GM23338 (cell line): ENCODE measurements at regions not wholly inside any gene's neighbourhood (a gene's known extent, or its start where the extent isn't known, plus 50 kb on each side); places are given as distances from the start of the nearest gene placed in this dataset.

Experiments
- ATAC-seq: fragments of 200-7000 bp; cut with Tn5 transposase; 3 replicates; pipeline ENCODE4 v1.9.1; 2020
- DNase-seq: peaks from one replicate; pipeline ENCODE4 v3.0.0-alpha.2; 2015; ENCODE audit warnings: low spot score
- H2AFZ ChIP-seq: fragments of 200-600 bp; sonication (generic); 2 replicates; pipeline ENCODE4 v1.8.0; 2016; ENCODE audit warnings: antibody characterized with exemption, mild to moderate bottlenecking, moderate library complexity
- H3F3A ChIP-seq: fragments of 200-600 bp; sonication (generic); replicated peaks from 2 replicates; pipeline ENCODE4 v1.8.0; 2017; ENCODE audit warnings: antibody characterized with exemption, mixed run types, low read depth
- H3K27ac ChIP-seq: fragments of 200-600 bp; sonication (generic); 2 replicates; pipeline ENCODE4 v1.6.1; 2016; ENCODE audit warnings: low read depth
- H3K27me3 ChIP-seq: fragments of 200-600 bp; sonication (generic); 2 replicates; pipeline ENCODE4 v1.8.0; 2016; ENCODE audit warnings: mild to moderate bottlenecking, mixed run types, moderate library complexity; ENCODE audit not compliant: insufficient read depth
- H3K36me3 ChIP-seq: fragments of 200-600 bp; sonication (generic); 2 replicates; pipeline ENCODE4 v1.8.0; 2016; ENCODE audit warnings: mild to moderate bottlenecking; ENCODE audit not compliant: insufficient read depth
- H3K4me1 ChIP-seq: fragments of 200-600 bp; sonication (generic); 2 replicates; pipeline ENCODE4 v1.8.0; 2016; ENCODE audit warnings: mild to moderate bottlenecking, moderate library complexity; ENCODE audit not compliant: insufficient read depth
- H3K4me2 ChIP-seq: fragments of 200-600 bp; sonication (generic); 2 replicates; pipeline ENCODE4 v1.7.1; 2017; ENCODE audit warnings: mixed run types
- H3K4me3 ChIP-seq: fragments of 200-600 bp; sonication (generic); 2 replicates; pipeline ENCODE4 v1.6.1; 2016; ENCODE audit warnings: mixed run types
- H3K79me2 ChIP-seq: fragments of 200-600 bp; sonication (generic); replicated peaks from 2 replicates; pipeline ENCODE4 v1.8.0; 2017; ENCODE audit warnings: mild to moderate bottlenecking; ENCODE audit not compliant: insufficient read depth
- H3K9me2 ChIP-seq: fragments of 200-600 bp; sonication (generic); 2 replicates; pipeline ENCODE4 v1.8.0; 2017; ENCODE audit not compliant: insufficient read depth
- H4K20me1 ChIP-seq: fragments of 200-600 bp; sonication (generic); replicated peaks from 2 replicates; pipeline ENCODE4 v1.8.0; 2017; ENCODE audit warnings: mild to moderate bottlenecking; ENCODE audit not compliant: insufficient read depth
- H3K27ac Mint-ChIP-seq: 2 replicates; pipeline ENCODE4 v1.8.0; 2020; ENCODE audit warnings: inconsistent platforms, mild to moderate bottlenecking, moderate library complexity, mixed read lengths
- H3K27me3 Mint-ChIP-seq: 3 replicates; pipeline ENCODE4 v1.8.0; 2022; ENCODE audit warnings: low read depth, mild to moderate bottlenecking, moderate library complexity, mixed read lengths, inconsistent platforms; ENCODE audit not compliant: insufficient read depth, poor library complexity
- H3K36me3 Mint-ChIP-seq: 3 replicates; pipeline ENCODE4 v1.8.0; 2021; ENCODE audit warnings: low read depth, mild to moderate bottlenecking, inconsistent platforms, moderate library complexity, mixed read lengths
- H3K4me1 Mint-ChIP-seq: 3 replicates; pipeline ENCODE4 v1.8.0; 2020; ENCODE audit warnings: mild to moderate bottlenecking, inconsistent platforms, mixed read lengths
- H3K4me3 Mint-ChIP-seq: 3 replicates; pipeline ENCODE4 v1.8.0; 2021; ENCODE audit warnings: moderate library complexity, mild to moderate bottlenecking, inconsistent platforms, mixed read lengths
- H3K9me3 Mint-ChIP-seq: 3 replicates; pipeline ENCODE4 v1.8.0; 2020; ENCODE audit warnings: moderate library complexity, mild to moderate bottlenecking, inconsistent platforms, mixed read lengths
- CREB1 ChIP-seq: fragments of 250-450 bp; sonication (Bioruptor Pico); IDR thresholded peaks from 2 replicates; pipeline ENCODE4 v1.5.0; 2020; ENCODE audit warnings: low read depth, mild to moderate bottlenecking, moderate library complexity
- EZH2 ChIP-seq: fragments of 200-600 bp; sonication (generic); IDR thresholded peaks from one replicate; pipeline ENCODE4 v1.8.0; 2017; ENCODE audit warnings: antibody characterized with exemption, mild to moderate bottlenecking, low read depth; ENCODE audit not compliant: unreplicated experiment
- EZH2phosphoT487 ChIP-seq: fragments of 200-600 bp; sonication (generic); IDR thresholded peaks from one replicate; pipeline ENCODE4 v1.8.1; 2018; ENCODE audit warnings: antibody characterized with exemption; ENCODE audit not compliant: unreplicated experiment
- JUNB ChIP-seq: IDR thresholded peaks from one replicate; pipeline ENCODE4 v1.6.1; 2016; ENCODE audit warnings: antibody characterized with exemption; ENCODE audit not compliant: unreplicated experiment
- NANOG ChIP-seq: IDR thresholded peaks from 2 replicates; pipeline ENCODE4 v1.6.1; 2016; ENCODE audit warnings: antibody characterized with exemption, borderline replicate concordance
- POLR2AphosphoS5 ChIP-seq: IDR thresholded peaks from 2 replicates; pipeline ENCODE4 v1.6.1; 2016; ENCODE audit warnings: antibody characterized with exemption, low read depth
- ZNF331 ChIP-seq: fragments of 250-450 bp; sonication (Bioruptor Pico); IDR thresholded peaks from 2 replicates; pipeline ENCODE4 v1.5.0; 2020; ENCODE audit warnings: low read depth, mild to moderate bottlenecking, moderate library complexity
- TF ChIP-seq, protein P1 (sequence below): IDR thresholded peaks from one replicate; pipeline ENCODE4 v1.6.1; 2018; ENCODE audit warnings: antibody characterized with exemption; ENCODE audit not compliant: unreplicated experiment
- TF ChIP-seq, protein P2 (sequence below), 2 experiments: fragments of 200-600 bp in 1 of 2; sonication (generic) in 1 of 2; conservative IDR thresholded peaks; 2 replicates each; pipeline versions ENCODE4 v1.5.1 to v1.6.1; 2016 to 2017; ENCODE audit warnings: antibody characterized with exemption in 2 of 2, low read depth in 2 of 2, mild to moderate bottlenecking in 2 of 2, moderate library complexity in 1 of 2
- TF ChIP-seq, protein P3 (sequence below): IDR thresholded peaks from 2 replicates; pipeline ENCODE4 v1.6.1; 2016; ENCODE audit warnings: antibody characterized with exemption

DNA sequence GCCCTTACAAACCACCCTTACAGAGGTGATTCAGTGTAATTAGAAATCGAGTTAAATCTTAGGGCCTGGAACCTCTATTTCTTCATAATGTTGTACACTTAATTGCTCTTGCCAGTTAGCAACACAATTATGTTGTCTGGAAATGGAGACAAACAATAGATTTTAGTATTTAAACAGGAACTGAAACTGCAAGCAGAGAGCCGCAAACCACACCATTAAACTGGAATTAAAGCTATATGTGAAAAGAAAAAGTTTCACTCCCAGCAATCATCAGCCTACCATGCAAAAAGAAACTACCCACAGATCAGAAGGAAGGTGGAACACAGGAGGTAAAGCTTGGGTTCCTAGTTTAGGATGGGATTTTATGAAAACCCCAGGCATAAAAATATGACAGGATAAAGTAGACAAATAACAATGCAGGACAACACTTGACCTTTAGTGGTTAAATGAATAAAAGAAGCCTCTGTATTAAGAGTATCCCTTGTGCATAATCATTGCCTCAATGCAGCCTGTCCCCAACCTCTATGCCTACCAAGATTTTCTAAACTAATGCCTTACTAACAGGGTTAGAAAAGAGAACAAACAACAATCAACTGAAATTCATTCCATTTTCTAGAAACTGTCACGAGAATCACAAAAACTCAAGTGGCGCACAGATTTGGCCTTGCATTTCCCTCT is 304.3 kb upstream of the ESRRG start (continued):
- TF ChIP-seq POLR2AphosphoS5 (no peak), ZNF331 (CRISPR knock-in tag) (no peak), EZH2 (no peak), NANOG (no peak), CREB1 (no peak)
- TF ChIP-seq, protein P1, sequence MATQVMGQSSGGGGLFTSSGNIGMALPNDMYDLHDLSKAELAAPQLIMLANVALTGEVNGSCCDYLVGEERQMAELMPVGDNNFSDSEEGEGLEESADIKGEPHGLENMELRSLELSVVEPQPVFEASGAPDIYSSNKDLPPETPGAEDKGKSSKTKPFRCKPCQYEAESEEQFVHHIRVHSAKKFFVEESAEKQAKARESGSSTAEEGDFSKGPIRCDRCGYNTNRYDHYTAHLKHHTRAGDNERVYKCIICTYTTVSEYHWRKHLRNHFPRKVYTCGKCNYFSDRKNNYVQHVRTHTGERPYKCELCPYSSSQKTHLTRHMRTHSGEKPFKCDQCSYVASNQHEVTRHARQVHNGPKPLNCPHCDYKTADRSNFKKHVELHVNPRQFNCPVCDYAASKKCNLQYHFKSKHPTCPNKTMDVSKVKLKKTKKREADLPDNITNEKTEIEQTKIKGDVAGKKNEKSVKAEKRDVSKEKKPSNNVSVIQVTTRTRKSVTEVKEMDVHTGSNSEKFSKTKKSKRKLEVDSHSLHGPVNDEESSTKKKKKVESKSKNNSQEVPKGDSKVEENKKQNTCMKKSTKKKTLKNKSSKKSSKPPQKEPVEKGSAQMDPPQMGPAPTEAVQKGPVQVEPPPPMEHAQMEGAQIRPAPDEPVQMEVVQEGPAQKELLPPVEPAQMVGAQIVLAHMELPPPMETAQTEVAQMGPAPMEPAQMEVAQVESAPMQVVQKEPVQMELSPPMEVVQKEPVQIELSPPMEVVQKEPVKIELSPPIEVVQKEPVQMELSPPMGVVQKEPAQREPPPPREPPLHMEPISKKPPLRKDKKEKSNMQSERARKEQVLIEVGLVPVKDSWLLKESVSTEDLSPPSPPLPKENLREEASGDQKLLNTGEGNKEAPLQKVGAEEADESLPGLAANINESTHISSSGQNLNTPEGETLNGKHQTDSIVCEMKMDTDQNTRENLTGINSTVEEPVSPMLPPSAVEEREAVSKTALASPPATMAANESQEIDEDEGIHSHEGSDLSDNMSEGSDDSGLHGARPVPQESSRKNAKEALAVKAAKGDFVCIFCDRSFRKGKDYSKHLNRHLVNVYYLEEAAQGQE, result no peak
- TF ChIP-seq, protein P2, sequence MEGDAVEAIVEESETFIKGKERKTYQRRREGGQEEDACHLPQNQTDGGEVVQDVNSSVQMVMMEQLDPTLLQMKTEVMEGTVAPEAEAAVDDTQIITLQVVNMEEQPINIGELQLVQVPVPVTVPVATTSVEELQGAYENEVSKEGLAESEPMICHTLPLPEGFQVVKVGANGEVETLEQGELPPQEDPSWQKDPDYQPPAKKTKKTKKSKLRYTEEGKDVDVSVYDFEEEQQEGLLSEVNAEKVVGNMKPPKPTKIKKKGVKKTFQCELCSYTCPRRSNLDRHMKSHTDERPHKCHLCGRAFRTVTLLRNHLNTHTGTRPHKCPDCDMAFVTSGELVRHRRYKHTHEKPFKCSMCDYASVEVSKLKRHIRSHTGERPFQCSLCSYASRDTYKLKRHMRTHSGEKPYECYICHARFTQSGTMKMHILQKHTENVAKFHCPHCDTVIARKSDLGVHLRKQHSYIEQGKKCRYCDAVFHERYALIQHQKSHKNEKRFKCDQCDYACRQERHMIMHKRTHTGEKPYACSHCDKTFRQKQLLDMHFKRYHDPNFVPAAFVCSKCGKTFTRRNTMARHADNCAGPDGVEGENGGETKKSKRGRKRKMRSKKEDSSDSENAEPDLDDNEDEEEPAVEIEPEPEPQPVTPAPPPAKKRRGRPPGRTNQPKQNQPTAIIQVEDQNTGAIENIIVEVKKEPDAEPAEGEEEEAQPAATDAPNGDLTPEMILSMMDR (conservative IDR thresholded peaks at IDR 0.05; ENCODE audit: low read depth in 2 of 2), result no peak
- TF ChIP-seq, protein P3, sequence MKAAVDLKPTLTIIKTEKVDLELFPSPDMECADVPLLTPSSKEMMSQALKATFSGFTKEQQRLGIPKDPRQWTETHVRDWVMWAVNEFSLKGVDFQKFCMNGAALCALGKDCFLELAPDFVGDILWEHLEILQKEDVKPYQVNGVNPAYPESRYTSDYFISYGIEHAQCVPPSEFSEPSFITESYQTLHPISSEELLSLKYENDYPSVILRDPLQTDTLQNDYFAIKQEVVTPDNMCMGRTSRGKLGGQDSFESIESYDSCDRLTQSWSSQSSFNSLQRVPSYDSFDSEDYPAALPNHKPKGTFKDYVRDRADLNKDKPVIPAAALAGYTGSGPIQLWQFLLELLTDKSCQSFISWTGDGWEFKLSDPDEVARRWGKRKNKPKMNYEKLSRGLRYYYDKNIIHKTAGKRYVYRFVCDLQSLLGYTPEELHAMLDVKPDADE, result no peak

DNA sequence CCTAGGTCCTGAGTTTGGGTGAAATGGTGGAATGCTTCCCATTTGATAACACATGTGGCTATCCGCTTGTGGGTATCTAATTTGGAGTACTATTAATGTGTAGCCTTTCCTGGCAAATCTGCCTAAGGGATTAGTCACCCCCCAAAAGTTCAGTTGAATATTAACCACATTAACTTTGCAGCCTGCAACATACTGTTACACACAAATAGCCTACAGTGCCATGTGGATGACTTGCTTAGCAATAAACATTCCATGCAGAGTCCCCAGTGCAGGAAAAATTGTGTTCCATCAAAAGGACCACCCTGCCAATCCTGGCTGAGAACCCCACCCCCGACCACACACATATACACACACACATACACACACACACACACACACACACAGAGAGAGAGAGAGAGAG is 303.3 kb upstream of the ESRRG start:
- Mint-ChIP-seq H3K4me1 (no peaks in the 10 kb centered on the region), H3K9me3 (no peaks in the 10 kb centered on the region; the same call in 2 of the 3 replicates), H3K4me3 (no peak overlapping the region), H3K27ac (no peak overlapping the region; the same call in 1 of the 2 replicates), H3K27me3 (peaks cover 2% of the 10 kb centered on the region), H3K36me3 (no peaks in the 10 kb centered on the region)
- Histone ChIP-seq H3K79me2 (no peaks in the 10 kb centered on the region), H3K4me3 (no peak overlapping the region), H3K4me2 (no peak overlapping the region), H3K27ac (no peak overlapping the region), H3K27me3 (no peaks in the 10 kb centered on the region), H3K4me1 (no peaks in the 10 kb centered on the region), H3F3A (no peaks in the 10 kb centered on the region), H3K36me3 (no peaks in the 10 kb centered on the region), H3K9me2 (0 out of 2 replicates have a peak, but pooled peaks cover 7% of the 10 kb centered on the region), H2AFZ (no peak overlapping the region), H4K20me1 (no peaks in the 10 kb centered on the region)
- no peak for TF ChIP-seq CREB1
- TF ChIP-seq NANOG, result no peak
- TF ChIP-seq, protein P3, result no peak
- no peak for TF ChIP-seq POLR2AphosphoS5
- no peak for TF ChIP-seq JUNB
- TF ChIP-seq, protein P1, result no peak
- no peak for TF ChIP-seq EZH2
- TF ChIP-seq EZH2phosphoT487, result no peak
- DNase-seq, result no peak
- ATAC-seq, result no peak
